ENCODE measurements at regions not wholly inside any gene's neighbourhood (a gene's known extent, or its start where the extent isn't known, plus 50 kb on each side); places are given as distances from the start of the nearest gene placed in this dataset.

- TF ChIP-seq ZNF138 (CRISPR knock-in tag; conservative IDR thresholded peaks at IDR 0.05) (no peak), USF1 (CRISPR knock-in tag; IDR thresholded peaks at IDR 0.05) (no peak), ZNF512 (CRISPR knock-in tag; IDR thresholded peaks at IDR 0.05; ENCODE audit: borderline replicate concordance) (no peak), FOXK1 (CRISPR knock-in tag; IDR thresholded peaks at IDR 0.05) (no peak), NFE2L1 (CRISPR knock-in tag; IDR thresholded peaks at IDR 0.05) (no peak), E2F4 (CRISPR knock-in tag; IDR thresholded peaks at IDR 0.05; ENCODE audit: borderline replicate concordance, low read depth) (no peak), ELF4 (CRISPR knock-in tag; IDR thresholded peaks at IDR 0.05; ENCODE audit: low read depth) (no peak)
Observed at GRCh38 chr3:69435274-69436265, 49.7 kb upstream of the FRMD4B start (continued).

Data from WTC11 (cell line).